Fibroblast of the aortic adventitia (primary cell): ENCODE measurements at regions not wholly inside any gene's neighbourhood (a gene's known extent, or its start where the extent isn't known, plus 50 kb on each side); places are given as distances from the start of the nearest gene placed in this dataset.

Experiments
- DNase-seq: peaks from one replicate; pipeline ENCODE4 v3.0.0-alpha.2; 2010; ENCODE audit warnings: low read depth
- H3K4me3 ChIP-seq: 2 replicates; pipeline ENCODE4 v1.5.1; 2011; ENCODE audit warnings: low read depth, mild to moderate bottlenecking, control low read depth, low read length, moderate library complexity
- TF ChIP-seq, protein P1 (sequence below): IDR thresholded peaks from 2 replicates; pipeline ENCODE4 v1.5.1; 2011; ENCODE audit warnings: mild to moderate bottlenecking, low read length, control low read depth, inconsistent platforms; ENCODE audit not compliant: insufficient read depth

GRCh38 chr1:229184066-229184465 lies 86.8 kb upstream of the RAB4A start:
- TF ChIP-seq, protein P1, sequence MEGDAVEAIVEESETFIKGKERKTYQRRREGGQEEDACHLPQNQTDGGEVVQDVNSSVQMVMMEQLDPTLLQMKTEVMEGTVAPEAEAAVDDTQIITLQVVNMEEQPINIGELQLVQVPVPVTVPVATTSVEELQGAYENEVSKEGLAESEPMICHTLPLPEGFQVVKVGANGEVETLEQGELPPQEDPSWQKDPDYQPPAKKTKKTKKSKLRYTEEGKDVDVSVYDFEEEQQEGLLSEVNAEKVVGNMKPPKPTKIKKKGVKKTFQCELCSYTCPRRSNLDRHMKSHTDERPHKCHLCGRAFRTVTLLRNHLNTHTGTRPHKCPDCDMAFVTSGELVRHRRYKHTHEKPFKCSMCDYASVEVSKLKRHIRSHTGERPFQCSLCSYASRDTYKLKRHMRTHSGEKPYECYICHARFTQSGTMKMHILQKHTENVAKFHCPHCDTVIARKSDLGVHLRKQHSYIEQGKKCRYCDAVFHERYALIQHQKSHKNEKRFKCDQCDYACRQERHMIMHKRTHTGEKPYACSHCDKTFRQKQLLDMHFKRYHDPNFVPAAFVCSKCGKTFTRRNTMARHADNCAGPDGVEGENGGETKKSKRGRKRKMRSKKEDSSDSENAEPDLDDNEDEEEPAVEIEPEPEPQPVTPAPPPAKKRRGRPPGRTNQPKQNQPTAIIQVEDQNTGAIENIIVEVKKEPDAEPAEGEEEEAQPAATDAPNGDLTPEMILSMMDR: no peak

GRCh38 chr1:229185963-229186362 lies 84.9 kb upstream of the RAB4A start:
- TF ChIP-seq, protein P1: no peak
- peak; percentile 65 for DNase-seq
- H3K4me3 ChIP-seq: no peak overlapping the region

More at GRCh38 chr1:229184066-229184465, 86.8 kb upstream of the RAB4A start:
- DNase-seq: no peak
- H3K4me3 ChIP-seq: no peak overlapping the region

GRCh38 chr1:229186373-229187056 lies 84.4 kb upstream of the RAB4A start:
- no peak overlapping the region for H3K4me3 ChIP-seq
- TF ChIP-seq, protein P1: no peak
- DNase-seq: no peak

GRCh38 chr1:229190057-229190575 lies 80.8 kb upstream of the RAB4A start:
- H3K4me3 ChIP-seq: no peak overlapping the region
- peak; percentile 75 for DNase-seq
- TF ChIP-seq, protein P1: no peak

DNA sequence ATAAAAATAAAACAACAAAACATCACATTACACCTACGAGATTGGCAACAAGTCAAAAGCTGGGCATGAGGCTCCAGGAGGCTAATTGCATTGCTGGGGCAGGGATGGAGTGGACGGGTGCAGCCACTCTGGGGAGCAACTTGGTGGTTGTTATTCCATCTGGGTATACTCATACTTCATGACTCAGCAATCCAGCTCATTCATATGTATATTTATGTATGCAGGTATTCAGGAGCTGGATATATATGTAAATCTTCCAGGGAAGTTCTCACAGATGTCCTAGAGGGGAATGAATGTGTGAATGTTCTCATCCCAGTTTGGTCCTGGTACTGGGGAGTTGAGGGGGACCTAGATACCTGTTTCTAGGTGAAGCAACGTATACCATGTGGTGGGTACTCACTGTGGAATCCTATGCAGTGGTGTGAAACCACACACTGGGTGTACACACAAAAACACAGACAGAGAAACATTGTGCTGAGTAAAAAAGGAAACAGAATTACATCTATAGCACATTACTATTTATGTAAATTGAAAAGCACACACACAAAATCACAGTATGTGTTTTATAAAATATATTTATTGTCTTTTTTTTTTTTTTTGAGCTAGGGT lies 79.7 kb upstream of the RAB4A start:
- DNase-seq: peak; percentile 34

GRCh38 chr1:229192031-229192430 lies 78.9 kb upstream of the RAB4A start:
- no peak overlapping the region for H3K4me3 ChIP-seq
- TF ChIP-seq, protein P1: no peak
- DNase-seq: peak; percentile 81

More for the DNA sequence above, 79.7 kb upstream of the RAB4A start:
- TF ChIP-seq, protein P1: no peak
- no peak overlapping the region for H3K4me3 ChIP-seq
